HG03558 (cell line): ENCODE measurements at regions not wholly inside any gene's neighbourhood (a gene's known extent, or its start where the extent isn't known, plus 50 kb on each side); places are given as distances from the start of the nearest gene placed in this dataset.

Experiments used
- ATAC-seq: cut with Tn5 transposase; IDR thresholded peaks from one replicate; pipeline ENCODE4 v1.9.1; 2021; ENCODE audit warnings: moderate number of reproducible peaks; ENCODE audit not compliant: unreplicated experiment; ENCODE audit errors: extremely low read depth

- ATAC-seq, result no peak
Measured at GRCh38 chr21:35586305-35586704, 474.0 kb downstream of the SETD4 start.

DNA sequence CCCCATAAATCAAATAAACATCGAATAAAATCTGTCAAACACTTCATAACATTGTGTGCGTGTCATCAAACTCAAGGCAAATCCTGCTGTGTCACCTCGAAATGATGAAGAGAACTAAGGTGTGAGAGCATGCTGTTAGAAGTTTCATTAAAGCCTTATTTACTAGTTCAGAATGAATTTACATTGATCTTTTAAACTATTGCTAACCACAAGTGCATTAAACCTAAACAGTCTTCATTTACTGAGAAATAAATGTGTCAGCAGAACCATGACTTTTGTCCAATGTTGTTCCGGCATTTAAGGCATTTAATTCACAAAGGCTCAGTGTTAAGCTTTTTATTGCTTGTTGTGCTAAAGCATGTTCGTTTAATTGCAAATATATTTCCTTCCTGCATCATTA is 474.4 kb downstream of the SETD4 start:
- no peak for ATAC-seq

DNA sequence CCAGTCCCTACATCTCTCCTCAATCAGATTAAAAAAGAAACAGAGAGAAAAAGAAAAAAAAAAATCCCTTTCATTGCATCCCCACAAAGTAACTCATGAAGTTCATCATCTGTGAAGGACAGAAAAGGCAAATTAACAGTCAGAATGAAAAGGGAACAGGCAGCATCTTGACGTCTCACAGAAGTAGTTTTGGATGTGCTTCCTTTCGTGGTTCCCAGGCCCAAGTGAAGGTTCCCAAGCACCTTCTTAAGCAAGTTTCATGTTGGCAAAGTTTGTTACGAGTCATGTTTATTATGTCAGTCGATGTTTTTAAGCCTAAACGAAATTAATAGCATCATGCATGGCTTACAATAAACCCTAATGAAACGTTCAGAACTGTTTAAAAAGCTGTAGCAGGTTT is 475.2 kb downstream of the SETD4 start:
- no peak for ATAC-seq

GRCh38 chr21:35583566-35584216 is 476.6 kb downstream of the SETD4 start:
- no peak for ATAC-seq

- ATAC-seq, result no peak
Measured at GRCh38 chr21:35582731-35583130, 477.6 kb downstream of the SETD4 start.

- ATAC-seq, result no peak
Measured at GRCh38 chr21:35581640-35582039, 478.7 kb downstream of the SETD4 start.

GRCh38 chr21:35579520-35580293 is 480.6 kb downstream of the SETD4 start:
- no peak for ATAC-seq

- ATAC-seq, result no peak
Measured at GRCh38 chr21:35578831-35579471, 481.4 kb downstream of the SETD4 start.

DNA sequence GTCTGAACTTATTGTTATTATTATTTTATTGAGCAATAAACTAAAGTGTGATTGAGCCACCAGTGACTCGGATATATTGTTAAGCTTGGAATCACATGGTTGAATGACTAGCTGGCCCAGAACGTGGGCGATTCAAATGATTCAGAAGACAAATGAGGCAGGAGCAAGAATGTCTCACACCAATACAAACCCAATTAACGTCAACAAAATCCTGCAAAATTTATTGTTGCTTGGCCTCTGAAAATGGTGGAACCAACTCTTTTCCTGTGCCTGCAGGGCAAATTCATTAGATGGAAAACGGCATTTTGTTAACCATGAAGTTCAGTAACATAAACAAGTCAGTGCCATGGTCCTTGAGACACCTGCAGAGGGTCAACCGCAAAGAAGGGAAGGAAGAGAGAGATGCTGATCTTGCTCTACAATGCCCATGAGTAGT is 482.0 kb downstream of the SETD4 start:
- no peak for ATAC-seq

- ATAC-seq, result no peak
Measured at GRCh38 chr21:35575280-35575915, 484.9 kb downstream of the SETD4 start.

DNA sequence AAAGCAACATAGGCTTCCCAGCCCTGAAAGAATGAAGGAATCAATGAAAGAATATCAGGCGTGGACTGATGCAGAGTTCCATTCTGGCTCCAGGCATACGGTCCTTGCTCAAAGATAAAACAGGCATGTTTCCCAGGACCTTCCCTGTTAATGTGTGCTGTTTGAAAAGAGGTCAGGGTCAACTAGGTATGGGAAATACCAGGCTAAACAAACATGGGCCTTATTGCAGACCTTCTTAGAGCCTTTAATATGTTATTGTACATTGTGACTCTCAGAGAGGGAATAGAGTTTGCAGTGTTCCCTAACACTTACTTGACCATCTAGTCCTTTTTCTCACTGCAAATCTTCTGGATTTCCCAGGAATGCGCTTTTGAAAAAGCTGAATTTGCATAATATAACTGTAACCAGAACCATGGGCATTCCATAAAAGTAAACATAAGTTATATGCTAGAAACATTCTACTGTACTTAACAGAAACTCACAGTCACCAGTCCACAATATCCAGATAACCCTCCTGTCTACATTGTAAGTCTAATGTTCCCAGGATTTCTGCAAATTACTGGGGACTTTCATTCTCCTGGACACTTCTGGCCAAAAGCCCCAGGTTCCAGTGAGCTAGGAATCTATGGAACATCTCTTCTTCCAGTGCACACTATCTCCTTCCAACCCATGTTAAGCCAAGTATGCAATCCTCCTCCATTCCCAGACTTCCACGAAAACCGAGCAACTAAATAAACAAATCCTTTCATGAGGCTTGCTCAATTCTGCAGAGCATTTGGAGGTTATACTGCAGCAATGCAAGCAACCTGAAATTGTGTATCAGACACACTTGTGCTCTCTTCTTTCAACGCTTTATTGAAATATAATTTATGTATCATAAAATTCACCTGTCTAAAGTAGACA is 486.6 kb downstream of the SETD4 start:
- ATAC-seq, result no peak

DNA sequence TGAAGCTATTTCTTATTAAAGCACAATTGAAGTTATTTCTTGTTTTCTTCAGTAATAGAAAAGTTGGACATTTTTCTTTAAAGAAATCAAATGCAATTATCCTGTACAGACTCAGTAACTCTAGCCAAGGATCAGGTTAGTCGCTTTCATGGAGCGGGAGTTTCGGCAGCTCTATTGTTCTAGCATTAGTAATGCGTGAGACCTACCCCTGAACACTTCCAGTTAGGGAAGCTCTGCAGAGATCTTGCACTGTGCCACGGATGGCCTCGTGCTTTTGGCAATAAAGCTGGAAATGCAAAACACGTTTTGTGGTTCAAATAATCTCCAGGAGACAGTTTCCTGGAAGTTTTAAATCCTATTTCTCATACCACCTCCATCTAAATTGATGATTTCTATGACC is 488.4 kb downstream of the SETD4 start:
- ATAC-seq, result no peak

GRCh38 chr21:35568643-35569042 is 491.7 kb downstream of the SETD4 start:
- ATAC-seq, result no peak

- no peak for ATAC-seq
Measured at GRCh38 chr21:35566874-35567273, 493.5 kb downstream of the SETD4 start.

DNA sequence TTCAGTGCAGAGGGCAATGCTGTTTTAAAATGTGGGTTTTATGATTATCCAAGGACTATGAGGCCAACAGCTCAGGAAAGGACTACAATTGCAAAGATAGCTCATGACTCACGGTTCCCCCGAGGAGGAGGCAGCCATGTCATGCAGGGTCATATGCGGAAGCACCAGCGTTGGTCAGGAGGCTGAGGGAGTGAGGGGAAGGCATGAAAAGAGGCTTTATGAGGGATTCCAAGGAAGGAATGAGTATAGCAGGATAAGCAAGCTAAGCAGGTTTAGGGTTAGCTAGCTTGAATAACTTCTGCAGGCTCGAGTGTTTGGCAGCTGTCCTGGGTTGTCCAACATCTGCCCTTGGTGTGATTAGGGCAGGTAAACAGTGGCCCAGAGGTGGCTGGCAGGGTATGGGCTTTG is 495.1 kb downstream of the SETD4 start:
- no peak for ATAC-seq

DNA sequence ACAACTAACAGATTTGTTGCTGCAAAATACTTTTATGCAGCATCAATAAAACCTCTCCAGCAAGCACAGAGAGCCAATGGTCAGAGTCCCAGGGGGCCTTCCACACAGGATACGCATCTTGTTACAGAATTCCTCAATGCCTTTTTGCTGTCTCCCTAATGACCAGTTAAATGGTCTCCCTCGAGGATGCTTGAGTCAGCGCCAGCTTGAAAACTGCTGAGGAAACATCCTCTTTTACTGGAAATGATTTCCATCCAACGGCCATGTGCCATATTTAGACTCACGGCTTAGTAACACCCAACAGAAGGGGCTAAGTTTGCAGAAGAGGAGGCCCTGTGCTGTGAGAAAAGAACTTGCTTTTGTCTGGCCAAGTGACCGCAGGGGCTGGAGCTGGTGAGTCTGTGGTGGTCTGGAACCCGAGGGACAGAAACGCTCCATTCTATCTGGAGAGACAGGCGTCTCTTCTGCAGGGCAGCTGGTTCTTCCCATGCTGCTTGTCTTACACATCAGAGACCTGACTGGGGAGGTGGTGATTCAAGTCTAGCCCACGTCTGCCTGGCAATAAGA is 496.4 kb downstream of the SETD4 start:
- no peak for ATAC-seq

DNA sequence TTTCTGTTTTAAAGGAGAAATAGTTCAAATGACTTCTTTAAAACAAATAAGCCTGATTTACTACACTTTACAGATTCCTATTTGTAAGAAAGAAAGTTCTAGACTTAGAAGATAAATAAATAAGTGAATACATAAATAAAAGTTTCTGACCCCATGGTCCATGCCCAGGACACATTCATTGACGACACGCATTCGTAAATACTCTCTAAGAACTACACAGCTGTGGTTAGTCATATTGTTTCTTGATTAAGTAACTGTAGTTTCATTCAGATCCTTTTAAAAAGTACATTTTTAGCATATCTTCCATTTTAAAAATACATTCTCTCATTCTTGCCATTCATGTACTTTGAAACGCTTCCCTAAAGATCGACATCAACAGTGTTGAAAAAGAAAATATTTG is 497.4 kb downstream of the SETD4 start:
- no peak for ATAC-seq

DNA sequence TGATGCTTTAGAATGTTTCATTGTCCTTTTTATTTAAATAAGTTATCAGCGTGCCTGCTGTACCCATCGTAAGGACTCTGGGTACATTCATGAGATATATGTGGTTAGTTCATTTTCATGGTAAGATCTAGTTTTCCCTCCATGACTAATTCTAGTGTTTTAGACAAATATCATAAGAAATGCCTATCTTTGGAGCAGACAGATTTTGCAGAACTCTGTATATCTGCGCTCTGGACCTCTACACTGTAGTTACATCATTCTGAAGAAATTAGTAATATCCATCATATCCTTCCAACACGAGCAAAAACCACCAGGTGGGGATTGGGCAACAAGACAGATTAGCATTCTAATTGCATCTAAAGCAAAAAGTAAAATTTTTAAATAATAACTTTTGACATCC is 499.2 kb downstream of the SETD4 start:
- no peak for ATAC-seq

DNA sequence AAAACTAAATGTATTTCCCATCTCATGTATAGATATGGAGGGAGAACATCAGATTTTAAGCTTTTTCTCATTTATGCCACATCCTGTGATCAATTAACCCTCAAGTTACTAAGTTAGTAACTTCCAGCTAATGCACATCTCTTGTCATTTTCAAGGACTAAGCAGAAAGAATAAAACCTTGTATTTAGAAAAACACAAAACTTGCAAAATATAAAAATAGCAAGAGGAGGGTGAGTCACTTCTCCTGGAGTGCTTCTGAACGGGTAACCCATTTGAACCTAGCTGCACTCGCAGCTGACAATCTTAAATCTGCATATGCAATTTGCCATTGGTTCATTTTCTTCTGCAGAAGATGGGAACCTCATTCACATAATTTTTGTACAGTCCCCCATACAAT is 500.5 kb downstream of the SETD4 start:
- ATAC-seq, result no peak
